GM21529 (cell line): ENCODE measurements at regions not wholly inside any gene's neighbourhood (a gene's known extent, or its start where the extent isn't known, plus 50 kb on each side); places are given as distances from the start of the nearest gene placed in this dataset.

Experiments used
- ATAC-seq: cut with Tn5 transposase; IDR thresholded peaks from one replicate; pipeline ENCODE4 v1.9.1; 2021; ENCODE audit not compliant: unreplicated experiment

GRCh38 chr15:69782809-69783208, 314.9 kb downstream of the TLE3 start:
- ATAC-seq: no peak

GRCh38 chr15:69783211-69783610, 314.5 kb downstream of the TLE3 start:
- no peak for ATAC-seq

- no peak for ATAC-seq
Observed at GRCh38 chr15:69784798-69785566, 312.7 kb downstream of the TLE3 start.

DNA sequence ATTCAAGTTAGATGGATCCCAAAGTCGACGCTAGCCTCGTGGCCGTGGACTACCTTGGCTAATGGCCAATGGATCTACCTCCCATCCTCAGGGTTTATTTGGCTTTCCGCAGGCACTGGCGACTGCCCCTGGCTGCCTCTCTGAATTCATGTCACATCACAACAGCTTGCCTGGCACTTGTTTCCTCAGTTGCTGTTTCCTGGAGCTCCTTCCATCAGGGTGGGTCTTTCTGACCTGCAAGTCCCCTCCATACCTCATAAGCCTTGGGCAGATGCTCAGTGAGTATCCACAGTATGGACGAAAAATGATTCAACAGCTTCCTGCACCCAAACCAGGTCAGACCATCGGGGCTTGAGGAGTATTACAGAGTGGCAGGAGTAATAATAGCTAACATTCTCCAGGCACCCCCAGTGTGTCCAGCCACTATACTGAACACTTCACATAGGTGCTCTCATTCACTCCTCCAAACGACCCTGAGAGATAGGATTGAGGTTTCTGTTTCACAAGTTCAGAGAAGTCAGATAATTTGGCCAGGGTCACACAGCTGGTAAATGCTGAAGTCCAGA, 311.5 kb downstream of the TLE3 start:
- ATAC-seq: no peak

DNA sequence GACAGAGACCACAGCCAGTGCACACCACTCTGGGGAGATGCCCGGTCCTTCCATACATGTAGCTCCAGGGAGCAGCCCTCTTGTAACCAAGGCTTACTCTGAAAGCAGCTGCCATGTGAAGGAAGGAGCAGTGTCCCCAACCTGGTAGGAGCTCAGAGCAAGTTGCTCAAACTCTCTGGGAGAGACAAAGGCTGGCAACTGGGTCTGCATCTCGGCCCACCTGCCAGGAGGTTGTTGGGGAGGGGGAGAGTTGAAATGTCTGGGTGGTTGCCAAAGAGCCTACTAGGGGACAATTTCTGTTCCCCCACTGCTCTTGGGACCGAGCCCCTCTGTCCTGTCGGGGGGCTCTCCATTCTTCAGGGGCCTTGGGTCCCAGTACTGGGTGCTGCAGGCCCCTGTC, 309.9 kb downstream of the TLE3 start:
- no peak for ATAC-seq

DNA sequence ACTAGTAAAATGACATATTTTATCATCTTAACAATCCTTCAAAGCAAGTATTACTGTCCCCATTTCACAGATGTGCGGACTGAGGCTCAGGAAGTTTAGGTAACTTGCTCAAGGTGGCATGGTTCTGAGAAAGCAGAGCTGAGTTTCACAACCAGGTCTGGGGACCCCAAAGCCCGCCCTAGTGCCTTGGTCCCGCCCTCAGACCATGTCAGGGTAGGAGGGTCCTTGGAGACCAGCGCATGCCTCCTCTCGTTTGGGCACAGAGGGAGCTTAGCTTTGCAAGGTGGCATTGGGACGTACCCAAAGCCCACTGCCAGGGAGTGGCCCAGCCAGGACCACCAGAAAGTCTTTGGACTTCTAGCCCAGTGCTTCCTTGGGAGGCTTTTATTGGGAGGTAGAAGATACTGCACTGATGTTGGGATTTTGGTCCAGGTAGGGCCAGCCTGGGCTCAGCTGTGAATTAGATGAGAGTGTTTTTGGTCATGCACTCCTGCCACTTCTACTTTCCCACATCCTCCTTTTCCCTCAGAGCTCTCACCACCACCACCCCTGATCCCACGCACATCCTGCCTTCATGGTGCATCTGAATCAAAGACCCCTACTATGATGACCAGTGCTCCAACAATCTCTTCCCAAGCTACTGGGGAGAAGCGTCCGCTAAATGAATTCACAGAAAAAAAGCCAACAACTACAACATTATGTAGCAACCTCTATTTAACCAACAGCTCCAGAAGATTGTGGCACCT, 307.9 kb downstream of the TLE3 start:
- ATAC-seq: no peak

DNA sequence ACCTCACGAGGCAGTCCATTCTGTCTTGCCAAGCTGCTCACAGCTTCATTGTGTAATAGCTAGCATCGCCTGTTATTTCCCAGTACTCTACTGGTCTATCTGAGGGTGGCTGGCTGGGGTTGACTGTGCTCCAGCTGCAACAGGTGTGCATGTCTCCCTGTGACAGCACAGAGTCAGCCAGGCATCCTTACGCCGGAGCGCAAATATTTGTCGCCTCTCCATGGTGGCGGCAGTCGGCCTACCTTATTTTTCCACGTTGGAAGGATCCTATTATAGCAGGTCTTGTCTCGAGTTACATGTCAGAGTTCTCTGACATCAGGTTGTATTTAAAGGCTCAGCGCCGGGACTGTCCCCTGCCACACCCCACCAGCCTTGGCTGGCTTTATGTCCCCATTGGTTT, 307.1 kb downstream of the TLE3 start:
- ATAC-seq: no peak

DNA sequence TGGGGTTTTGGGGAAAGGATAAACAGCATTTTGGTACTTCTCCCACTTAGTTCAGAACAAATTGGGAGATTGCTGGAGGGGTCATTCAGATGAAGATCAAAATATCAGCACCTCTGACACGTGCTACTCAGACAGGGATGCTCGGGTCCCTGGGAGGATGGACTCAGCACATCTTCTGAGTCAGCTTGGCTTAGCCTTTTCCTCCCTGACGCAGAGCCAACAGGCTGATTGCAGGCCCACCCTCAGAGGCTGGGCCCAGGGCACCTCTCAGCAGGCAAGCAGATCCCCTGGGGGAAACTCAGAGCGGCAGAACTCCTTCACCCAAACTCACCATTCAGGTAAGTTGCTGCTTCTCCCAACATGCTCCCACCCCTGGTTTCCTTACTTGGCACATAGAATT, 304.9 kb downstream of the TLE3 start:
- no peak for ATAC-seq

DNA sequence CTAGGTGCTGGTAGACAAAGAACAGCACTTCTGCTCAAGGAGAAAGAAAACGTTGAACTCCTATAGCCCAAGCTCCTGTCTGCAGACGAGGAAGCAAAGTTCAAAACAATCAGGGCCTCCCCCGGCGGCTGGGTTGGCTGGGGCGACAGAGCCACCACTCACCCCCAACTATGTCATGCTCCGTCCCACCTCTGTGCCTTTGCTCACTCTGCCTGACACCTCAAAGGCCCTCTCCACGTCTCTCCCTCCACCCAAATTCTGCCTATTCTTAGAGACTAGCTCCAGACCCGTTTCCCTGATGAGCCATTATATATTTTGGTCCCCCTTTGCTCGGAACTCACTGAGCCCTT, 304.3 kb downstream of the TLE3 start:
- ATAC-seq: no peak

GRCh38 chr15:69793781-69794451, 303.8 kb downstream of the TLE3 start:
- no peak for ATAC-seq

DNA sequence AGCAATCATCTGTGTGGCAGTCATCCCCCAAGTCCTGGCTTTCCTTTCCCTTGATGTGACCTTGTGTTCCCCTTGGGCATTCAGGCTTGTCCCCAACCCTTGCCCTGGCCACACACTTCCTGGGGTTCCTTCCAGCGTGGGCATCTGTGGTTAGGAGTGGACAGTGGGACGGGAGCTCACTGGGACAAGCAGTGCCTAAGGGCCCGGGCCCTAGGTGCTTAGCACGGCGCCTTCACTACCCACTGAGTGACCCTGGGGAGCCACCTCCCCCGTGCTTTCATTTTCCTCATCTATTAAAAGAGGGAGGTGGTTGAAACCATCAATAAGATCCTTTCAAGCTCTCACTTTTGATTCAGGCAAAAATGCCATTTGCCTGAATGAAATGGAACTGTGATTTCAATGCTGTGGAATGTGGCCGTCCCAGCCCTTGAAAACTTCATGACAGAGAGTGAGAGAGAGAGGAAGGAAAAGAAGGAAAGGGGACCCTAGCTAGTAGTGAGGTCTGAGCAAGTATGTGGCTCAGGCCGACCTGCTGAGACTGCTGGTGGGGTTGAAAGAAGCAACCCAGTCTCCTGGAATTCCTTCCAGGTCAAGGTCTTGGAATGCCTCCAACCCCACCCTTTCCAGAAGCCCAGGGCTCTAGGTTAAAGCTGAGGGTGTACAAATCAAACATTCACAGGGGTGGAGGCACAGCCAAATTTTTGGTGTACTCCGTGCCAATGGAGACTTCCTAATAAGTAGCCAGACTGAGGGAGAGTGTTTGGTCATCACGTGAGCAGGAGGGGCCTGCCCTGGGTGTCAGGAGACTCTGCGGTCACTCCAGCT, 302.9 kb downstream of the TLE3 start:
- no peak for ATAC-seq

- no peak for ATAC-seq
Observed at GRCh38 chr15:69795601-69796000, 302.1 kb downstream of the TLE3 start.

DNA sequence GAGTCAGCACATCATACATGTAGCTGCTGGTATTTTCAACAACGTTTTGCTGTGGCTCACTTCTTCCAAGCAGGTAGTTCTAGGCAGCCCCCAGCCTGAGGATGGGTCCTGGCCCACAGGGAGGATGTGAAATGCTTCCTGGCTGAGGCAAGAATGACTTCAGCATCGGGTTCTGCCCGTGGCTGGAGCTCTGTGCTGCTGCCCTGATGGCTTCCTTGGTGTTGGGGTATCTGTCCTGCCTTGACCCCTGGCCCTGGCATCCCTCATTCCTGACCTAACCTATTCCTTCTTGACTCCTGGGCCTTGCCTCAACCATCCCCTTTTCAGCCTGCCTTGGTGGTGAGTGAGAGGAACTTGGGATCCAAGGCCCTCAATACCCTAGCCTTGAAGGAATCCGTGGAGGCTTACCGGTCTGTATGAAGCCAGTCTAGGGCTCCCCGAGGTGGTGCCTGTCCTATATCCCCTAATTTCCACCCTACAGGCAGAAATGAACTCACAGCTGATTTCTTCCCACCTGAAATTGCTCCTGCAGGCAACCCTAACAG, 300.6 kb downstream of the TLE3 start:
- no peak for ATAC-seq

DNA sequence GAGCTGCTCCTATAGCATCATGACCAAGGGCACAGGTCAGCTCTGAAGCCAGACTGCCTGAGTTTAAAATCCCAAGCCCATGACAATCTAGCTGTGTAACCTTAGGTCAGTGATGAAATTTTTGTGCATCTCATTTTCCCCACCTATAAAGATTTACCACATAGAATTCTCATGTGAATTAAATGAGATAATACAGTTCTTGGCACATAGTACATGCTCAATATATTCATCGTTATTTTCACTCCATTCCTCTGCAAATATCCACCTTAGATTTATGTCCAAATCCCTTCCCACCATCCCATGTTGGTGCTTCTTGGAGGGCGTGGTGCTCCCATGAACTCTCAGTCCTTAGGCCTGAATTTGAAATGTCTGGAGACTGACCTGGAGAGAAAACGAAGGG, 300.1 kb downstream of the TLE3 start:
- no peak for ATAC-seq

DNA sequence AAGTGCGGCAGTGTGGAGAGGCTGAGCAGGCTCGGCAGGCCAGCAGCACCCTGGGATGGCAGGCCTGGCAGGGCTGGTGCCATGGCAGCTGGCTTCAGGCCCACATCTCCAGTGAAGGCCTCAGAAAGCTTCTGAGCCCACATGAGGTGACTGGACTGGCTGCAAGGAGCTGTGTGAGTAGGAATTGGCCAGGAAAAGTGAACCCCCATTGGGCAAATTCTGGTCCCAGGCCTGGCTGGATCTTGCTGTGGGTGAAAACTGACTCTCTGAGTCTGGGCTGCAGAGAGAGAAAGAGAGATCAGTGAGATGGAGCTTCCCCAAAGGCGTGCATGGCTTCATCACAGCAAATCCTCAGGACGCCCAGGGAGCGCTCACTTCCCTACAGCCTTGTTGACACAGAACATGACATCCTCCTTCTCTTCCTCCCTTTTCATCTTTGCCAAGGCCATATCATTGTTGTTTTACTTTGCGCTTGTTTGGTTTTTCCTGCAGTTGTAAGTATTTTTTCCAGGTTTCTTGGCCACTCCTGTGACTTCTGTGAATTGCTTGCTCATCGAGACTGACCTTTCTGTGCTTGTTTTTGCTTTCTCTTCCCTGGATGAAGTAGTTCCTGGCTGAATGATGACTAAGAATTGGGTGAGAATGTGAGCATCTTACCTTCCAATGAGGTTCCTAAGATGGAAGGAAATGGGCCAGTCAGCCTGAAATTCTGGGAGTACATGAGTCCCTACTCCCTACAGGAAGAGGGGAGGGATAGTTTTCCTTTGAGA, 299.1 kb downstream of the TLE3 start:
- ATAC-seq: no peak

DNA sequence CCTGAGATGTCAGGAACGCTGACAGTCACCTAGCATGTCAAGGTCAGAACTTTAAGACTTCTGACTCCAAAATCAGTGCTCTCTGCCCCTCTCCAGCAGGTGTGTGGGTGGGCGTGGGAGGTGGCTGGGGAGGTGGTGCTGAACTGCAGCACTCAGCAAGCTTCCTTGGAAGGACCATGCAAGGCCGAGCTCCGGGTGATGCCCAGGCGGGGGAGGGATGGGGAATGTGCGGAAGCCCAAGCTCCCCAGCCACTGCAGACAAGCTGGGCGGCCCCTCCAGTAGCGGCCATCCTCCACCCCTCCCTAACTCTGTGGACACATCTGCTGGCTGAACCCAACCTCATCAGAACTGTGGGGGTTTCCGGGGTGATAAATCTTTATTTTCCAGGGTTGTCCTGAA, 296.6 kb downstream of the TLE3 start:
- ATAC-seq: no peak

GRCh38 chr15:69802432-69802831, 295.3 kb downstream of the TLE3 start:
- ATAC-seq: no peak

GRCh38 chr15:69804786-69805185, 292.9 kb downstream of the TLE3 start:
- ATAC-seq: no peak

GRCh38 chr15:69805248-69805953, 292.3 kb downstream of the TLE3 start:
- no peak for ATAC-seq
